GM12878 (cell line): ENCODE measurements at regions not wholly inside any gene's neighbourhood (a gene's known extent, or its start where the extent isn't known, plus 50 kb on each side); places are given as distances from the start of the nearest gene placed in this dataset.

ENCODE experiments used
- ATAC-seq: fragments of 200-7000 bp; cut with Tn5 transposase; 3 replicates; pipeline ENCODE4 v1.9.1; 2020; ENCODE audit warnings: mild to moderate bottlenecking, moderate library complexity
- BruUV-seq: library from RNA; stranded (reverse); fragments of 400-500 nt; replicated peaks from 2 replicates; lab custom pipeline; 2021; lab: Mats Ljungman, UMichigan
- CTCF ChIA-PET: fragments of 300-600 bp; sonication (Branson Sonifier 250); formaldehyde crosslinking; extraction: SDS; loops from one replicate; lab custom pipeline; 2021; ENCODE audit warnings: inconsistent platforms; lab: Yijun Ruan, JAX
- POLR2A ChIA-PET: fragments of 350-600 bp; formaldehyde crosslinking; extraction: SDS; loops from one replicate; lab custom pipeline; 2021; ENCODE audit warnings: inconsistent platforms; lab: Charles Lee
- RAD21 ChIA-PET: fragments of 300-600 bp; sonication (Branson Sonifier 250); formaldehyde crosslinking; loops from one replicate; lab custom pipeline; 2023; ENCODE audit warnings: antibody characterized with exemption; ENCODE audit not compliant: unreplicated experiment; lab: Charles Lee
- SMC1A ChIA-PET: fragments of 300-600 bp; sonication (Branson Sonifier 250); formaldehyde crosslinking; loops from one replicate; lab custom pipeline; 2023; ENCODE audit not compliant: unreplicated experiment, uncharacterized antibody; lab: Charles Lee
- DNase-seq: peaks from one replicate; pipeline ENCODE4 v3.0.0-alpha.2; 2011; ENCODE audit warnings: low read depth, low spot score
- FAIRE-seq: peaks from 3 replicates; lab custom pipeline; 2011; peaks lifted over from hg19 to GRCh38; lab: Jason Lieb, UNC
- H2AFZ ChIP-seq: 2 replicates; pipeline ENCODE4 v1.6.0; 2011; ENCODE audit warnings: low read depth, low read length, control low read depth; ENCODE audit not compliant: control insufficient read depth
- H3K27ac ChIP-seq: 2 replicates; pipeline ENCODE4 v1.5.1; 2011; ENCODE audit warnings: control low read depth; ENCODE audit not compliant: control insufficient read depth, insufficient read depth
- H3K27me3 ChIP-seq, 2 experiments: replicated peaks in 1 of 2; 2 replicates each; pipeline versions ENCODE4 v1.6.0 to v1.6.1; 2011; ENCODE audit warnings: low read length in 1 of 2; ENCODE audit not compliant: control insufficient read depth in 2 of 2, insufficient read depth in 2 of 2
- H3K36me3 ChIP-seq, 2 experiments: 2 replicates each; pipeline ENCODE4 v1.5.1; 2011; ENCODE audit warnings: low read length in 1 of 2; ENCODE audit not compliant: control insufficient read depth in 2 of 2, insufficient read depth in 2 of 2
- H3K4me1 ChIP-seq: 2 replicates; pipeline ENCODE4 v1.6.1; 2011; ENCODE audit warnings: mild to moderate bottlenecking, low read length, moderate library complexity, mixed read lengths; ENCODE audit not compliant: control insufficient read depth, insufficient read depth
- H3K4me2 ChIP-seq: 2 replicates; pipeline ENCODE4 v1.6.0; 2011; ENCODE audit warnings: control low read depth; ENCODE audit not compliant: control insufficient read depth, insufficient read depth
- H3K4me3 ChIP-seq: fragments of 200-600 bp; sonication (generic); 2 replicates; pipeline ENCODE4 v1.5.1; 2016
- H3K79me2 ChIP-seq: 2 replicates; pipeline ENCODE4 v1.6.0; 2011; ENCODE audit warnings: low read length; ENCODE audit not compliant: control insufficient read depth, insufficient read depth
- H3K9ac ChIP-seq: 2 replicates; pipeline ENCODE4 v1.8.0; 2011; ENCODE audit warnings: low read length, control low read depth, mixed read lengths; ENCODE audit not compliant: control insufficient read depth, insufficient read depth
- H3K9me3 ChIP-seq: replicated peaks from 3 replicates; pipeline ENCODE4 v1.5.1; 2011; ENCODE audit warnings: mild to moderate bottlenecking, low read length; ENCODE audit not compliant: control insufficient read depth, insufficient read depth
- H4K20me1 ChIP-seq: 2 replicates; pipeline ENCODE4 v1.6.0; 2011; ENCODE audit not compliant: control insufficient read depth, insufficient read depth
- BACH1 ChIP-seq: fragments of 450-650 bp; IDR thresholded peaks from 2 replicates; pipeline ENCODE4 v1.6.1; 2017; ENCODE audit warnings: mild to moderate bottlenecking, borderline replicate concordance
- BCL3 ChIP-seq: IDR thresholded peaks from 2 replicates; pipeline ENCODE4 v1.6.1; 2011; ENCODE audit warnings: borderline replicate concordance, low read depth, mild to moderate bottlenecking, moderate library complexity, low read length; ENCODE audit not compliant: insufficient read depth, poor library complexity, severe bottlenecking
- BRCA1 ChIP-seq: IDR thresholded peaks from 2 replicates; pipeline ENCODE4 v1.6.1; 2011; ENCODE audit warnings: low read depth, low read length, improper control_type of control experiment
- CUX1 ChIP-seq: IDR thresholded peaks from 2 replicates; pipeline ENCODE4 v1.6.1; 2012; ENCODE audit warnings: improper control_type of control experiment, low read depth, low read length; ENCODE audit not compliant: insufficient replicate concordance
- ELK1 ChIP-seq: IDR thresholded peaks from 2 replicates; pipeline ENCODE4 v1.6.1; 2012; ENCODE audit warnings: low read depth, low read length, improper control_type of control experiment
- ETV6 ChIP-seq, 2 experiments: fragments of 450-650 bp in 1 of 2; IDR thresholded peaks in 1 of 2; conservative IDR thresholded peaks in 1 of 2; 2 replicates each; pipeline ENCODE4 v1.6.1; 2014; ENCODE audit warnings: antibody characterized with exemption in 1 of 2, borderline replicate concordance in 1 of 2, low read depth in 1 of 2, mild to moderate bottlenecking in 1 of 2, moderate library complexity in 1 of 2
- FOS ChIP-seq: IDR thresholded peaks from 3 replicates; pipeline ENCODE4 v1.6.1; 2011; ENCODE audit warnings: borderline replicate concordance; ENCODE audit not compliant: insufficient read length; ENCODE audit errors: extremely low read depth
- GATAD2B ChIP-seq: fragments of 450-650 bp; conservative IDR thresholded peaks from 2 replicates; pipeline ENCODE4 v1.6.1; 2017; ENCODE audit warnings: low read depth, mild to moderate bottlenecking, moderate library complexity
- KAT2A ChIP-seq: conservative IDR thresholded peaks from 2 replicates; pipeline ENCODE4 v1.6.1; 2011; ENCODE audit warnings: low read depth, low read length; ENCODE audit not compliant: control insufficient read depth
- MAX ChIP-seq: IDR thresholded peaks from 2 replicates; pipeline ENCODE4 v1.6.1; 2012; ENCODE audit warnings: low read depth, low read length, improper control_type of control experiment
- MLLT1 ChIP-seq: fragments of 450-650 bp; IDR thresholded peaks from 2 replicates; pipeline ENCODE4 v1.6.1; 2016; ENCODE audit warnings: mild to moderate bottlenecking
- MTA3 ChIP-seq: IDR thresholded peaks from 2 replicates; pipeline ENCODE4 v1.6.1; 2012; ENCODE audit warnings: low read length, inconsistent platforms, borderline replicate concordance
- MYB ChIP-seq: fragments of 150-350 bp; IDR thresholded peaks from 2 replicates; pipeline ENCODE4 v1.6.1; 2014; ENCODE audit warnings: mild to moderate bottlenecking, low read depth, low read length, borderline replicate concordance
- SIN3A ChIP-seq: IDR thresholded peaks from 2 replicates; pipeline ENCODE4 v1.6.1; 2012; ENCODE audit warnings: low read depth, low read length, improper control_type of control experiment
- TBL1XR1 ChIP-seq: IDR thresholded peaks from 2 replicates; pipeline ENCODE4 v1.6.1; 2012; ENCODE audit warnings: low read depth, low read length, improper control_type of control experiment
- ZSCAN29 ChIP-seq: fragments of 450-650 bp; IDR thresholded peaks from 2 replicates; pipeline ENCODE4 v1.6.1; 2017; ENCODE audit warnings: mild to moderate bottlenecking, moderate library complexity
- WGBS: methylation state at CpG from one replicate; pipeline ENCODE4 v1.1.6; 2016; ENCODE audit warnings: low lambda C conversion rate; ENCODE audit not compliant: insufficient replicate concordance, insufficient coverage; ENCODE audit errors: missing lambda C conversion rate; 5-methylcytosine and 5-hydroxymethylcytosine counted together
- in situ Hi-C: fragments of 300-500 bp; cut with MboI; formaldehyde crosslinking; loops from 9 replicates; pipeline ENCODE4 v1.14.3; 2018; ENCODE audit warnings: mixed read lengths
- intact Hi-C: fragments of 100-400 bp; cut with micrococcal nuclease; formaldehyde crosslinking; loops from one replicate; pipeline ENCODE4 v1.14.2; 2022; ENCODE audit not compliant: unreplicated experiment

- H3K9me3 ChIP-seq = no peaks in the 10 kb centered on the region
- H3K27me3 ChIP-seq = no peaks in the 10 kb centered on the region
- intact Hi-C loops (no loop called here), in situ Hi-C loops (no loop called here)
- DNase-seq = no peak
- H3K4me2 ChIP-seq = no peak overlapping the region
- no peak overlapping the region for H3K4me3 ChIP-seq
- WGBS = 49% methylated on average over 6 of the region's 6 CpGs
- ATAC-seq = no peak
- no peak overlapping the region for H2AFZ ChIP-seq
- no peaks in the 10 kb centered on the region for H3K36me3 ChIP-seq
- no peak overlapping the region for H3K27ac ChIP-seq
- no peaks in the 10 kb centered on the region for H3K4me1 ChIP-seq
- ChIA-PET RAD21 (no interaction called here), POLR2A (no interaction called here), CTCF (no interaction called here), SMC1A (no interaction called here)
- no peak overlapping the region for H3K9ac ChIP-seq
- no peaks in the 10 kb centered on the region for H3K79me2 ChIP-seq
- BruUV-seq = no TSS peak
- H4K20me1 ChIP-seq = no peaks in the 10 kb centered on the region
- FAIRE-seq = no peak
- no peak for TF ChIP-seq BRCA1
- TF ChIP-seq MTA3 = no peak
- no peak for TF ChIP-seq CUX1
- TF ChIP-seq MLLT1 = no peak
- no peak for TF ChIP-seq MYB
- no peak for TF ChIP-seq BACH1
- no peak for TF ChIP-seq BCL3
- no peak for TF ChIP-seq SIN3A
- no peak for TF ChIP-seq ZSCAN29
- no peak for TF ChIP-seq TBL1XR1
- no peak for TF ChIP-seq GATAD2B
- TF ChIP-seq KAT2A = no peak
- no peak for TF ChIP-seq MAX
- TF ChIP-seq ELK1 = no peak
- TF ChIP-seq FOS = no peak
- TF ChIP-seq ETV6 (conservative IDR thresholded peaks at IDR 0.05 in 1 of 2, IDR thresholded peaks at IDR 0.05 in 1 of 2; ENCODE audit: borderline replicate concordance in 1 of 2, low read depth in 1 of 2) = no peak
Measured at GRCh38 chr15:81858136-81858535, 187.7 kb downstream of the MEX3B start.
